Prostate gland (tissue), 2 donors: ENCODE measurements at regions not wholly inside any gene's neighbourhood (a gene's known extent, or its start where the extent isn't known, plus 50 kb on each side); places are given as distances from the start of the nearest gene placed in this dataset.
"Not testable (repeated sequence)": the region's sequence is repeated elsewhere in the genome, so short reads cannot be mapped to it uniquely, and the experiment has no call there.

Experiments used
- DNase-seq: peaks from one replicate; pipeline ENCODE4 v3.0.0-alpha.2; 2019; ENCODE audit warnings: low spot score
- H3K27ac ChIP-seq, 2 donors: fragments of 200-600 bp; sonication (generic); 2 replicates each; pipeline ENCODE4 v1.5.1; 2017 to 2019
- H3K27me3 ChIP-seq: fragments of 200-600 bp; sonication (generic); replicated peaks from 2 replicates; pipeline ENCODE4 v1.5.1; 2019; ENCODE audit not compliant: insufficient read depth
- H3K36me3 ChIP-seq, 2 donors: fragments of 200-600 bp; sonication (generic); 1 replicate in 1 of 2; 2 replicates in 1 of 2; pipeline versions ENCODE4 v1.5.1 to v1.8.1; 2017 to 2019
- H3K4me1 ChIP-seq: fragments of 200-600 bp; sonication (generic); replicated peaks from 2 replicates; pipeline ENCODE4 v1.5.1; 2019
- H3K4me3 ChIP-seq, 2 donors: fragments of 200-600 bp; sonication (generic); 2 replicates each; pipeline ENCODE4 v1.5.1; 2017 to 2019
- H3K9me3 ChIP-seq: fragments of 200-600 bp; sonication (generic); 2 replicates; pipeline ENCODE4 v1.5.1; 2017
- CTCF ChIP-seq, 4 experiments: fragments of 200-600 bp in 2 of 4; fragments of 450-650 bp in 2 of 4; sonication (generic) in 2 of 4; IDR thresholded peaks; 1 replicate in 3 of 4; 2 replicates in 1 of 4; pipeline ENCODE4 v1.5.1; 2016 to 2019; ENCODE audit warnings: antibody characterized with exemption in 4 of 4, mild to moderate bottlenecking in 2 of 4, moderate library complexity in 2 of 4
- POLR2A ChIP-seq: fragments of 450-650 bp; IDR thresholded peaks from one replicate; pipeline ENCODE4 v1.6.1; 2016; ENCODE audit warnings: antibody characterized with exemption, mild to moderate bottlenecking
- POLR2AphosphoS5 ChIP-seq: sonication (generic); formaldehyde crosslinking; IDR thresholded peaks from one replicate; pipeline ENCODE4 v1.6.1; 2017; ENCODE audit warnings: antibody characterized with exemption
- WGBS: methylation state at CpG from one replicate; pipeline ENCODE4 v1.1.5; 2018; 5-methylcytosine and 5-hydroxymethylcytosine counted together
- intact Hi-C: fragments of 100-400 bp; cut with DNase I; formaldehyde crosslinking; loops from one replicate; pipeline ENCODE4 v1.14.2; 2022

- H3K4me3 ChIP-seq = no peak overlapping the region
- no peaks in the 10 kb centered on the region for H3K36me3 ChIP-seq
- no peak overlapping the region for H3K27ac ChIP-seq
- H3K9me3 ChIP-seq = no peaks in the 10 kb centered on the region
- WGBS = 93% methylated on average over 4 of the region's 4 CpGs
- DNase-seq = no peak
- no peaks in the 10 kb centered on the region for H3K27me3 ChIP-seq
- no peaks in the 10 kb centered on the region for H3K4me1 ChIP-seq
- no peak for TF ChIP-seq POLR2A
- TF ChIP-seq CTCF (IDR thresholded peaks at IDR 0.05) = no peak
- TF ChIP-seq POLR2AphosphoS5 = no peak
- intact Hi-C loops = no loop called here
Observed at GRCh38 chr4:159944477-159944876, 841.6 kb downstream of the RAPGEF2 start.

DNA sequence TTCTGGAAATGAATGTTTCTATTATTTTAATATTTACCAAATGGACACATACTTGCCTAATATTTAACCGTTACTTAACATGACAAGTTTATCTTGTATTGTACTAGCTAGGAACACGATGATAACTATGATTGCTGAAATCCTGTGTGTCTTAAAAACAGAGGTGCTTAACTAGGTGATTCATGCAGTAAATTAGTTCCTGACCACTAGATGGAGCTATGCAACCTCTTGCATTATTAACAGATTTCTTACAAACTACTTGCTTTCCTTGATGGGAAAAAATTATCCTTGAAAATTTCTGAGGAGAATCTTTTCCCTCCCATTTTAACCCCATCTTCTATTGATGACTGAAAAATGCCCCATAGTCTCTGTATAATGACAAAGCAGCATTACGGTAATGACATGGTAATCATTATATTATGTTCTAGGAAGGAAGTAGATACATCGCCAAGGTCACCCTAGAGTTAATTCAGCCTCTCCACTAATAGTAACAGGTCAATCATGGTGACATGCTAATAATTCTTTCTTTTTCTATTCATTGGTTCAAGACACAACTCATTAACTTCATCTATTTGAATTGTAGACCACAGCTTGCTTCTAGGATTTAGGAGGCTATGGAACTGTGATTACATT, 844.2 kb downstream of the RAPGEF2 start:
- WGBS = 47% methylated on average over 4 of the region's 4 CpGs
- Histone ChIP-seq H3K4me3 (no peak overlapping the region), H3K27me3 (no peaks in the 10 kb centered on the region), H3K36me3 (no peaks in the 10 kb centered on the region), H3K4me1 (no peaks in the 10 kb centered on the region), H3K9me3 (no peaks in the 10 kb centered on the region), H3K27ac (no peak overlapping the region)
- DNase-seq = peak; percentile 19
- TF ChIP-seq POLR2AphosphoS5 (no peak), POLR2A (no peak), CTCF (IDR thresholded peaks at IDR 0.05) (peak in 3 of 4 experiments; percentile 55 to 65 (median 62))
- intact Hi-C loops = no loop called here

- no peaks in the 10 kb centered on the region for H3K27me3 ChIP-seq
- H3K9me3 ChIP-seq = no peaks in the 10 kb centered on the region
- no peaks in the 10 kb centered on the region for H3K36me3 ChIP-seq
- no peak for TF ChIP-seq CTCF (IDR thresholded peaks at IDR 0.05)
- TF ChIP-seq POLR2AphosphoS5 = no peak
- no peak for TF ChIP-seq POLR2A
- WGBS = 79% methylated on average over 1 of the region's 1 CpG
- DNase-seq = no peak
- H3K4me3 ChIP-seq = no peak overlapping the region
- no peak overlapping the region for H3K27ac ChIP-seq
- intact Hi-C loops = no loop called here
- no peaks in the 10 kb centered on the region for H3K4me1 ChIP-seq
Observed at GRCh38 chr4:159950707-159951106, 847.8 kb downstream of the RAPGEF2 start.

- WGBS = 75% methylated on average over 4 of the region's 4 CpGs
- no peak for DNase-seq
- no peaks in the 10 kb centered on the region for H3K9me3 ChIP-seq
- TF ChIP-seq CTCF (IDR thresholded peaks at IDR 0.05) (no peak), POLR2AphosphoS5 (no peak), POLR2A (no peak)
- no peak overlapping the region for H3K4me3 ChIP-seq
- no peaks in the 10 kb centered on the region for H3K36me3 ChIP-seq
- intact Hi-C loops = no loop called here
- no peaks in the 10 kb centered on the region for H3K27me3 ChIP-seq
- no peaks in the 10 kb centered on the region for H3K4me1 ChIP-seq
- no peak overlapping the region for H3K27ac ChIP-seq
Observed at GRCh38 chr4:159966746-159967145, 863.9 kb downstream of the RAPGEF2 start.

DNA sequence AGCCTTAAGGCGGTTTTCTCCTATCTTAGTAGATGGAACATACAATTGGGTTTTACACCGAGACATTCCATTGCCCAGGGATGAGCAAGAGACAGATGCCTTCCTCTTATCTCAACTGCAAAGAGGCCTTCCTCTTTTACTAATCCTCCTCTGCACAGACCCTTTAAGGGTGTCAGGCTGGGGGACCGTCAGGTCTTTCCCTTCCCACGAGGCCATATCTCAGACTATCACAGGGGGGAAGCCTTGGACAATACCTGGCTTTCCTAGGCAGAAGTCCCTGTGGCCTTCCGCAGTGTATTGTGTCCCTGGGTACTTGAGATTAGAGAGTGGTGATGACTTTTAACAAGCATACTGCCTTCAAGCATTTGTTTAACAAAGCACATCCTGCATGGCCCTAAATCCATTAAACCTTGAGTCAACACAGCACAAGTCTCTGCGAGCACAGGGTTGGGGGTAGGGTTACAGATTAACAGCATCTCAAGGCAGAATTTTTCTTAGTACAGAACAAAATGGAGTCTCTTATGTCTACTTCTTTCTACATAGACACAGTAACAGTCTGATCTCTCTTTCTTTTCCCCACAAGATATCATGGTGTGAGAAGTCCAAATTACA, 874.1 kb downstream of the RAPGEF2 start:
- H3K4me1 ChIP-seq, H3K4me3 ChIP-seq, H3K9me3 ChIP-seq, H3K27me3 ChIP-seq, intact Hi-C loops, H3K27ac ChIP-seq, H3K36me3 ChIP-seq: not testable (repeated sequence)
- WGBS = 31% methylated on average over 6 of the region's 6 CpGs
- peak; percentile 8 for DNase-seq
